GM12892 (cell line): ENCODE measurements at regions not wholly inside any gene's neighbourhood (a gene's known extent, or its start where the extent isn't known, plus 50 kb on each side); places are given as distances from the start of the nearest gene placed in this dataset.
"Not testable (repeated sequence)": the region's sequence is repeated elsewhere in the genome, so short reads cannot be mapped to it uniquely, and the experiment has no call there.

ENCODE experiments used
- DNase-seq: peaks from one replicate; pipeline ENCODE4 v3.0.0; 2011; ENCODE audit not compliant: insufficient read length
- FAIRE-seq: peaks from 2 replicates; lab custom pipeline; 2011; peaks lifted over from hg19 to GRCh38; lab: Jason Lieb, UNC
- POLR2A ChIP-seq: IDR thresholded peaks from 2 replicates; pipeline ENCODE4 v1.6.1; 2011; ENCODE audit warnings: low read depth, low read length, control low read depth
- POLR2AphosphoS5 ChIP-seq: IDR thresholded peaks from 2 replicates; pipeline ENCODE4 v1.6.1; 2011; ENCODE audit warnings: low read depth, low read length, control low read depth
- TAF1 ChIP-seq: IDR thresholded peaks from 2 replicates; pipeline ENCODE4 v1.6.1; 2011; ENCODE audit warnings: low read depth, mild to moderate bottlenecking, control low read depth, low read length, borderline replicate concordance

GRCh38 chr12:97983796-97984195 is 521.2 kb downstream of the RMST start:
- FAIRE-seq (no peak), DNase-seq (no peak)
- no peak for TF ChIP-seq POLR2A
- no peak for TF ChIP-seq POLR2AphosphoS5
- TF ChIP-seq TAF1 = no peak

DNA sequence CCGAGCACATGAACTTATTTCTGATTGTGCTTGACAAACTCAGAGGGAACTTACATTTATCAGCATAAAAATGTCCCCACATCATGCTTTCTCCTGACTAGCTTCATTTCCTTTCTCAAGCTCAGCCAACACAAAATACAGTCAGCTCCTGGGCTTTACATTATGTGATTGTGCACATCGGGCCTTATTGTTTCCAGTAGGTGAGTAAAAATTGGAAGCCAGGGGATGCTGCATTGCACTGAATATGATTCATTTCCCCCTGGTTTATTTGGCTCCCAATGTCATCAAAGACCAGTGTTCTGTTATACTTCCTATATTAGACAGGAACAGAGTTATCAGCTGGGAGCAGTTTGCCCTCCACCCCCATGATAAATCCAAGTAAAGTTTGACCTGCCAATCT is 521.8 kb downstream of the RMST start:
- FAIRE-seq (no peak), DNase-seq (no peak)
- TF ChIP-seq POLR2AphosphoS5 = no peak
- TF ChIP-seq TAF1 = no peak
- no peak for TF ChIP-seq POLR2A

DNA sequence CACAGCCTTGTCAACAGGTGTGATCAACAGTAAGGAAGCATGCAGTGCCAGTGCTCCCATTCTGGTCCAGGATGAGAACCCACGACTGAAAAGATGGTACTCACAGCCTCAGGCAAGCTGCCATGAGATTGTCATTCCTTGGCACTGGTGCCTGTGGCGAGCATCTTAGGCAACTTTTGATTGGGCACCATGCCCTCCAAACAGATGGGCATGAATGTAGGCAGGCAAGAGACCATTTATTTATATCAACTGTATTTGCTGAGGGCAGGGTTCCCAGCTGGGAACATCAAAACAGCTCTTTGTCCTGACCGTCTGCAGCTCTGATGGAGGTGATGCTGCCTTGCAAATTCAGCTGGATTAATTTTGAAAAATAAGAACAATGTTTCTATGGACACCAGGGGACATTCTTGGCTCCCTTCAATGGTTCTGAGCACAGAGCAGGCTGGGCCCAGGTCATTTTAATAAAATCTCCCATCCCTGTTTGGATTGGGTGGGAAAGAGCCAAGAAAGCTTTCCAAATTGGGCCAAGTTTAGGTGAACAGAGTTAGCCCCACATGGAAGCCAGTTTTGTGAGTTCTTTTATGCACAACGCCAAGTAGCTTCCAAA is 522.5 kb downstream of the RMST start:
- DNase-seq (no peak), FAIRE-seq (no peak)
- TF ChIP-seq TAF1 (no peak), POLR2AphosphoS5 (no peak), POLR2A (no peak)

DNA sequence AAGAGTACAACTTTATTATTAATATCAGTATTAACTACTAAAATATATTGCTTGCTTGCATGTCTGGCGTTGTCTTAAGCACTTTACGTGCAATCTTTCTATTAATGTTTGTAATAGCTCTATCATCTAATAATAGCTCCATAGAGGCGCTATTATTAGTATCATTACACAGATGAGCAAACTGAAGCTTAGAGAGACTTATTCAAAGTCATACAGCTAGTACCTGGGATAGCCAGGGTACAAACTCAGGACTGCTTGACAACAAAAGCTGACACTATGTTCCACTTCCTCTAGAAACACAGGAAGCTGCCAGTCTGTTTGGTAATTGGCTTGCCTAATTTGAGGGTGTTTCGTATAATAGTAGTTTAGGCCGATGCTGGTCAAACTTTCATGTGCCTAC is 523.2 kb downstream of the RMST start:
- no peak for TF ChIP-seq POLR2A
- no peak for TF ChIP-seq TAF1
- TF ChIP-seq POLR2AphosphoS5 = no peak
- no peak for DNase-seq
- FAIRE-seq = no peak

DNA sequence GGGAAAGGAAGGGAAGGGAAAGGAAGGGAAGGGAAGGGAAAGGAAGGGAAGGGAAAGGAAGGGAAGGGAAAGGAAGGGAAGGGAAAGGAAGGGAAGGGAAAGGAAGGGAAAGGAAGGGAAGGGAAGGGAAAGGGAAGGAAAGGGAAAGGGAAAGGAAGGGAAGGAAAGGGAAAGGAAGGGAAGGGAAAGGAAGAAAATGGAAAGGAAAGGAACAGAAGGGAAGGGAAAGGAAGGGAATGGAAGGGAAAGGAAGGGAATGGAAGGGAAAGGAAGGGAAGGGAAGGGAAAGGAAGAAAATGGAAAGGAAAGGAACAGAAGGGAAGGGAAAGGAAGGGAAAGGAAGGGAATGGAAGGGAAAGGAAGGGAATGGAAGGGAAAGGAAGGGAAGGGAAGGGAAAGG is 526.0 kb downstream of the RMST start:
- not testable (repeated sequence) for DNase-seq, FAIRE-seq

DNA sequence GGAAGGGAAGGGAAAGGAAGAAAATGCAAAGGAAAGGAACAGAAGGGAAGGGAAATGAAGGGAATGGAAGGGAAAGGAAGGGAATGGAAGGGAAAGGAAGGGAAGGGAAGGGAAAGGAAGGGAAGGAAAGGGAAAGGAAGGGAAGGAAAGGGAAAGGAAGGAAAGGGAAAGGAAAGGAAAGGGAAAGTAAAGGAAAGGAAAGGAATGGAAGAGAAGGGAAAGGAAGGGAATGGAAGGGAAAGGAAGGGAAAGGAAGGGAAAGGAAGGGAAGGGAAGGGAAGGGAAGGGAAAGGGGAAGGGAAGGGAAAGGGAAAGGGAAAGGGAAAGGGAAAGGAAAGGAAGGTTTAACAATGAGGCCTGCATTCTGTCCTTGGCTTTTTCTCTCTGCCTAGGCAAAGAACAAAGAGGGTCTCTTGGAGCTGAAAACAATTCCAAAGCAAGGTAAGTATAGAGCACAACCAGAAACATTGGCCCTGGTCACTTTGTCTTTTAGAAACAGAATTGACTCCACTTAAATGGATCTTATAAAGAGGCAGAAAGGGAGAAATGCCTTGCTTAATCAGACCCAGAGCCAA is 525.9 kb upstream of the TMPO start:
- TF ChIP-seq POLR2AphosphoS5 (no peak), TAF1 (no peak), POLR2A (no peak)
- DNase-seq = no peak
- no peak for FAIRE-seq

- DNase-seq = no peak
- TF ChIP-seq POLR2A (no peak), TAF1 (no peak), POLR2AphosphoS5 (no peak)
- FAIRE-seq = no peak
These were observed 520.5 kb upstream of the TMPO start for GRCh38 chr12:97994746-97995484.

GRCh38 chr12:97995559-97995958 is 519.8 kb upstream of the TMPO start:
- DNase-seq = no peak
- FAIRE-seq = no peak
- TF ChIP-seq POLR2AphosphoS5 = no peak
- no peak for TF ChIP-seq TAF1
- no peak for TF ChIP-seq POLR2A

DNA sequence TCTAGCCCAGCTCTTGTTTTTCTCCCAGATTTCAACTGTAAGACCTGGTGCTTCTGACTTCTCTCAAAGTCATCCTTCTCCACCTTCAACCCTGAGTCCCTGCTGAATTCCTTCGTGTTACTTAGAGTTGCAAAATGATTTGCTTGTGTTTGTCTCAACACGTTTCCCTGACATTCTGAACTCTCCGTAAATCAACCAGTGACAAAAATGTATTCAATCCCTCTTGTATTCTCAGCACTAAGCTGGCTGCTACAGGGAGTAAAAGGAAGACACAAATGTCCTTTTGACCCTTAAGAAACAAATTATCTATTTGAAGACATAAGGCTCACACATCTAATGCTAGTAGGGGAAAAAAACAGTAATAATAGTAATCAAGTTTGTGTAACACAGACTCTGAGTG is 514.0 kb upstream of the TMPO start:
- TF ChIP-seq TAF1 (no peak), POLR2AphosphoS5 (no peak), POLR2A (no peak)

GRCh38 chr12:98002887-98003493 is 512.4 kb upstream of the TMPO start:
- peak; percentile 88 for FAIRE-seq
- TF ChIP-seq POLR2A (no peak), TAF1 (no peak), POLR2AphosphoS5 (no peak)
- DNase-seq = no peak

More for the DNA sequence above, 514.0 kb upstream of the TMPO start:
- no peak for FAIRE-seq
- no peak for DNase-seq

GRCh38 chr12:98007963-98008362 is 507.4 kb upstream of the TMPO start:
- DNase-seq (no peak), FAIRE-seq (no peak)
- TF ChIP-seq POLR2AphosphoS5 (no peak), POLR2A (no peak)
